DND-41 (cell line): ENCODE measurements at regions not wholly inside any gene's neighbourhood (a gene's known extent, or its start where the extent isn't known, plus 50 kb on each side); places are given as distances from the start of the nearest gene placed in this dataset.

Source experiments
- ATAC-seq: fragments of 200-7000 bp; cut with Tn5 transposase; 3 replicates; pipeline ENCODE4 v1.9.1; 2021; ENCODE audit warnings: low read depth; ENCODE audit not compliant: insufficient read depth
- DNase-seq: peaks from one replicate; pipeline ENCODE4 v3.0.0-alpha.2; 2020
- H2AFZ ChIP-seq: 2 replicates; pipeline ENCODE4 v1.6.0; 2012; ENCODE audit warnings: low read depth, low read length
- H3K27ac ChIP-seq: 2 replicates; pipeline ENCODE4 v1.5.1; 2012; ENCODE audit warnings: low read length, inconsistent platforms
- H3K27me3 ChIP-seq: fragments of 200-600 bp; sonication (generic); 2 replicates; pipeline ENCODE4 v1.6.0; 2012; ENCODE audit warnings: low read length, mild to moderate bottlenecking, inconsistent platforms; ENCODE audit not compliant: insufficient read depth, poor library complexity
- H3K36me3 ChIP-seq: 2 replicates; pipeline ENCODE4 v1.5.1; 2012; ENCODE audit warnings: low read length, inconsistent platforms; ENCODE audit not compliant: insufficient read depth
- H3K4me1 ChIP-seq: 2 replicates; pipeline ENCODE4 v1.5.1; 2012; ENCODE audit warnings: mild to moderate bottlenecking, low read length; ENCODE audit not compliant: insufficient read depth
- H3K4me2 ChIP-seq: 2 replicates; pipeline ENCODE4 v1.6.0; 2012; ENCODE audit warnings: mild to moderate bottlenecking, moderate library complexity, low read length, inconsistent platforms; ENCODE audit not compliant: insufficient read depth
- H3K4me3 ChIP-seq, 2 experiments: fragments of 200-600 bp in 1 of 2; shearing (Covaris generic) in 1 of 2; 2 replicates each; pipeline ENCODE4 v1.5.1; 2012 to 2016; ENCODE audit warnings: inconsistent platforms in 2 of 2, low read length in 2 of 2, mild to moderate bottlenecking in 2 of 2, low read depth in 1 of 2, moderate library complexity in 1 of 2
- H3K79me2 ChIP-seq: 2 replicates; pipeline ENCODE4 v1.6.0; 2012; ENCODE audit warnings: low read length, inconsistent platforms; ENCODE audit not compliant: insufficient read depth
- H3K9ac ChIP-seq: 2 replicates; pipeline ENCODE4 v1.6.0; 2012; ENCODE audit warnings: low read depth, mild to moderate bottlenecking, inconsistent platforms, low read length, moderate library complexity
- H3K9me3 ChIP-seq: 2 replicates; pipeline ENCODE4 v1.5.1; 2012; ENCODE audit warnings: low read length, moderate library complexity, mild to moderate bottlenecking, inconsistent platforms; ENCODE audit not compliant: insufficient read depth, severe bottlenecking
- H4K20me1 ChIP-seq: 2 replicates; pipeline ENCODE4 v1.6.0; 2012; ENCODE audit warnings: low read length; ENCODE audit not compliant: insufficient read depth
- EZH2 ChIP-seq: IDR thresholded peaks from 3 replicates; pipeline ENCODE4 v1.6.1; 2012; ENCODE audit warnings: borderline replicate concordance, low read depth, mild to moderate bottlenecking, moderate library complexity, low read length, inconsistent platforms; ENCODE audit not compliant: severe bottlenecking
- TF ChIP-seq, protein P1 (sequence below): IDR thresholded peaks from 2 replicates; pipeline ENCODE4 v1.5.1; 2012; ENCODE audit warnings: borderline replicate concordance, low read length, moderate library complexity, mild to moderate bottlenecking; ENCODE audit not compliant: poor library complexity, severe bottlenecking; ENCODE audit errors: extremely low read depth

DNA sequence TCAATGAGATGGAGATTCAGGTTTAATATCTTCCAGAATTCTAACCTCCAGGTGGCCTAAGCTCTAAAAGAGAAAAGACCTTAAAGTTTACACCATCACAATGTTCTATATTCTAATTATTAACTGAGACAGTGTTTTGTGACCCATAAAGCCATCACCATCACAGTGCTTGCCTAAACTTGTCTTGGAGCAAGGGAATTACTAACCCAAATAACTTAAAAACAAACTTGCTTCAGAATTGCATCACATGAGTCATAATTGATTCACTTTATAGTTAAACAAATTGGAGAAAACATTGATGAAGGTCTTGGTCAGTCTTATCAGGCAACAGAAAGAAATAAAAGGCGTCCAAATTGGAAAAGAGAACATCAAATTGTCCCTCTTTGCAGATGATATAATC, 54.5 kb upstream of the ALG10 start:
- no peak for TF ChIP-seq EZH2
- TF ChIP-seq, protein P1, sequence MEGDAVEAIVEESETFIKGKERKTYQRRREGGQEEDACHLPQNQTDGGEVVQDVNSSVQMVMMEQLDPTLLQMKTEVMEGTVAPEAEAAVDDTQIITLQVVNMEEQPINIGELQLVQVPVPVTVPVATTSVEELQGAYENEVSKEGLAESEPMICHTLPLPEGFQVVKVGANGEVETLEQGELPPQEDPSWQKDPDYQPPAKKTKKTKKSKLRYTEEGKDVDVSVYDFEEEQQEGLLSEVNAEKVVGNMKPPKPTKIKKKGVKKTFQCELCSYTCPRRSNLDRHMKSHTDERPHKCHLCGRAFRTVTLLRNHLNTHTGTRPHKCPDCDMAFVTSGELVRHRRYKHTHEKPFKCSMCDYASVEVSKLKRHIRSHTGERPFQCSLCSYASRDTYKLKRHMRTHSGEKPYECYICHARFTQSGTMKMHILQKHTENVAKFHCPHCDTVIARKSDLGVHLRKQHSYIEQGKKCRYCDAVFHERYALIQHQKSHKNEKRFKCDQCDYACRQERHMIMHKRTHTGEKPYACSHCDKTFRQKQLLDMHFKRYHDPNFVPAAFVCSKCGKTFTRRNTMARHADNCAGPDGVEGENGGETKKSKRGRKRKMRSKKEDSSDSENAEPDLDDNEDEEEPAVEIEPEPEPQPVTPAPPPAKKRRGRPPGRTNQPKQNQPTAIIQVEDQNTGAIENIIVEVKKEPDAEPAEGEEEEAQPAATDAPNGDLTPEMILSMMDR = no peak

More for the DNA sequence above, 54.5 kb upstream of the ALG10 start:
- Histone ChIP-seq H2AFZ (no peak overlapping the region), H3K9ac (no peak overlapping the region), H3K9me3 (no peaks in the 10 kb centered on the region), H3K36me3 (no peaks in the 10 kb centered on the region), H3K4me1 (no peaks in the 10 kb centered on the region), H3K4me2 (no peak overlapping the region), H3K4me3 (no peak overlapping the region), H3K27me3 (no peaks in the 10 kb centered on the region), H3K79me2 (no peaks in the 10 kb centered on the region), H3K27ac (no peak overlapping the region), H4K20me1 (no peaks in the 10 kb centered on the region)
- DNase-seq (no peak), ATAC-seq (no peak)
